Breast epithelium (tissue), 3 donors: ENCODE measurements at regions not wholly inside any gene's neighbourhood (a gene's known extent, or its start where the extent isn't known, plus 50 kb on each side); places are given as distances from the start of the nearest gene placed in this dataset.

ENCODE experiments used
- CTCF ChIP-seq, 3 donors: fragments of 450-650 bp; IDR thresholded peaks; one replicate each; pipeline ENCODE4 v1.5.1; 2016 to 2017; ENCODE audit warnings: antibody characterized with exemption in 3 of 3, mild to moderate bottlenecking in 3 of 3, moderate library complexity in 3 of 3
- POLR2A ChIP-seq: fragments of 450-650 bp; IDR thresholded peaks from one replicate; pipeline ENCODE4 v1.6.1; 2016; ENCODE audit warnings: antibody characterized with exemption, mild to moderate bottlenecking, moderate library complexity

DNA sequence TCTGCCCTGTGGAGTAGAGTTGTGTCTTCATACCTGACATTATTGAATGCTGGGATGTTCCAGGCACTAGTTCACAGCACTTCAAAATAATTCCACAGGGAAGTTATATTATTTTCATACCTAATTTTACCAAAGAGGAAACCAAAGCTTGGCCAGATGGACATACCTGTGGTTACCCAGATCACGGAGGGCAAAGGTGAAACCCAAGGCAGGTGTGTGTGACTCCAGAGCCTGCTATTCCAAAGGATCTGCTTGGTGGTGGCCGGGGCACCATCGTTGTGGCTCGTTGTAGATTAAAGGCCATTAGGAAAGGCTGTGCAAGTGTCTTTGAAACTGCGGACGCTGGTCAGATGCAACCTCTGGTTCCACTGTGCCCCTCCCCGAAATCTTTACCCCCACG is 108.6 kb downstream of the ZBTB18 start:
- TF ChIP-seq CTCF (IDR thresholded peaks at IDR 0.05): no peak
- no peak for TF ChIP-seq POLR2A
